Osteocyte (in vitro differentiated cells): ENCODE measurements at regions not wholly inside any gene's neighbourhood (a gene's known extent, or its start where the extent isn't known, plus 50 kb on each side); places are given as distances from the start of the nearest gene placed in this dataset.

Source experiments
- DNase-seq: peaks from one replicate; pipeline ENCODE4 v3.0.0; 2021; ENCODE audit warnings: mixed read lengths; ENCODE audit not compliant: unreplicated experiment; ENCODE audit errors: extremely low spot score
- H3K27ac Mint-ChIP-seq: one replicate; pipeline ENCODE4 v1.8.0; 2021; ENCODE audit warnings: mild to moderate bottlenecking, mixed read lengths; ENCODE audit not compliant: unreplicated experiment
- H3K27me3 Mint-ChIP-seq: one replicate; pipeline ENCODE4 v1.8.0; 2021; ENCODE audit warnings: mixed read lengths; ENCODE audit not compliant: unreplicated experiment
- H3K36me3 Mint-ChIP-seq: one replicate; pipeline ENCODE4 v1.8.0; 2021; ENCODE audit warnings: mixed read lengths; ENCODE audit not compliant: unreplicated experiment
- H3K4me1 Mint-ChIP-seq: one replicate; pipeline ENCODE4 v1.8.0; 2021; ENCODE audit warnings: mixed read lengths; ENCODE audit not compliant: unreplicated experiment
- H3K4me3 Mint-ChIP-seq: one replicate; pipeline ENCODE4 v1.8.0; 2021; ENCODE audit warnings: mild to moderate bottlenecking, moderate library complexity, mixed read lengths; ENCODE audit not compliant: unreplicated experiment
- H3K9me3 Mint-ChIP-seq: one replicate; pipeline ENCODE4 v1.8.0; 2021; ENCODE audit warnings: mixed read lengths; ENCODE audit not compliant: unreplicated experiment
- TF ChIP-seq, protein P1 (sequence below): fragments of 200-600 bp; sonication (generic); IDR thresholded peaks from 2 replicates; pipeline ENCODE4 v1.5.0; 2021; ENCODE audit warnings: antibody characterized with exemption, mild to moderate bottlenecking, moderate library complexity

DNA sequence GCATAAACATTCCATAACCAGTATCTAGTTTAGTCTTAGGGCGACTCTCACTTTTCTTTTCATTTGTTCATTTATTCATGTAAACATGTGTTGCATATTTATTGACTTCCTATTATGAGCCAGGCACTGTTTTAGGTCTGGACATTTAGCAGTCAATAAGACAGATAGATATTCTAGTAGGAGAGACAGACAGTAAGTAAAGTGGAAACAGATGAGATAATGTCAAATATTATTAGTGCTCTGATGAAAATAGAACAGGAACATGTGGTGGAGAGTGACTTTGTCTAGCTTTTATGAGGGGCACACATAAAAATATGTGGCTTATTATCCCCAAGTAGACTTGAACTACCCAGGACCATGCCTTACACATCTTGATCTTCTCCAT is 193.0 kb downstream of the NDFIP2 start:
- H3K36me3 Mint-ChIP-seq = no peaks in the 10 kb centered on the region
- TF ChIP-seq, protein P1, sequence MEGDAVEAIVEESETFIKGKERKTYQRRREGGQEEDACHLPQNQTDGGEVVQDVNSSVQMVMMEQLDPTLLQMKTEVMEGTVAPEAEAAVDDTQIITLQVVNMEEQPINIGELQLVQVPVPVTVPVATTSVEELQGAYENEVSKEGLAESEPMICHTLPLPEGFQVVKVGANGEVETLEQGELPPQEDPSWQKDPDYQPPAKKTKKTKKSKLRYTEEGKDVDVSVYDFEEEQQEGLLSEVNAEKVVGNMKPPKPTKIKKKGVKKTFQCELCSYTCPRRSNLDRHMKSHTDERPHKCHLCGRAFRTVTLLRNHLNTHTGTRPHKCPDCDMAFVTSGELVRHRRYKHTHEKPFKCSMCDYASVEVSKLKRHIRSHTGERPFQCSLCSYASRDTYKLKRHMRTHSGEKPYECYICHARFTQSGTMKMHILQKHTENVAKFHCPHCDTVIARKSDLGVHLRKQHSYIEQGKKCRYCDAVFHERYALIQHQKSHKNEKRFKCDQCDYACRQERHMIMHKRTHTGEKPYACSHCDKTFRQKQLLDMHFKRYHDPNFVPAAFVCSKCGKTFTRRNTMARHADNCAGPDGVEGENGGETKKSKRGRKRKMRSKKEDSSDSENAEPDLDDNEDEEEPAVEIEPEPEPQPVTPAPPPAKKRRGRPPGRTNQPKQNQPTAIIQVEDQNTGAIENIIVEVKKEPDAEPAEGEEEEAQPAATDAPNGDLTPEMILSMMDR = no peak
- no peak overlapping the region for H3K4me3 Mint-ChIP-seq
- H3K27me3 Mint-ChIP-seq = no peaks in the 10 kb centered on the region
- DNase-seq = no peak
- peaks cover 50% of the 10 kb centered on the region for H3K4me1 Mint-ChIP-seq
- H3K27ac Mint-ChIP-seq = peak overlapping the region; percentile 43
- no peaks in the 10 kb centered on the region for H3K9me3 Mint-ChIP-seq

- no peaks in the 10 kb centered on the region for H3K9me3 Mint-ChIP-seq
- H3K27me3 Mint-ChIP-seq = no peaks in the 10 kb centered on the region
- H3K27ac Mint-ChIP-seq = peak overlapping the region; percentile 43
- DNase-seq = no peak
- no peaks in the 10 kb centered on the region for H3K36me3 Mint-ChIP-seq
- no peak overlapping the region for H3K4me3 Mint-ChIP-seq
- TF ChIP-seq, protein P1 = no peak
- peaks cover 50% of the 10 kb centered on the region for H3K4me1 Mint-ChIP-seq
Measured at GRCh38 chr13:79673310-79673992, 192.5 kb downstream of the NDFIP2 start.

DNA sequence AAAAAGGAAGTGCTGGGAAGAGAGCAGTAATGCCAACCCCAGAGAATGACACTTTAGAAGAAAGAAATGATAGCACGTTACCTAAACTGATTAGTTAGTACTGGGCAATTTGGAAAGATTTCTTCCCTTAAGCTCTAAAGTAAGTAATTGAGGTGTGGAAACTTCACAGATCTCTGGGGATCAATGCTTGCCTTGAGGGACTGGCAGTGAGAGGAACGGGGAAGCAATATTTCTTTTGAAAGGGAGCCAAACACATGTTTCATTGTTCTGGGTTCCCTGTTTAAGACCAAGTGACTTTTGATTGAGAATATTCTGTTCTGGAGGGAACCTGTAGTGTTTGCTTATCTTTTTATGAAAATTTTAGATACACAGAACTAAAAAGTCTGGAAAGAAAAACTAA is 190.5 kb downstream of the NDFIP2 start:
- TF ChIP-seq, protein P1 = no peak
- no peak for DNase-seq
- H3K27ac Mint-ChIP-seq = no peak overlapping the region
- peaks cover 43% of the 10 kb centered on the region for H3K4me1 Mint-ChIP-seq
- no peaks in the 10 kb centered on the region for H3K9me3 Mint-ChIP-seq
- no peaks in the 10 kb centered on the region for H3K36me3 Mint-ChIP-seq
- H3K4me3 Mint-ChIP-seq = no peak overlapping the region
- no peaks in the 10 kb centered on the region for H3K27me3 Mint-ChIP-seq

DNA sequence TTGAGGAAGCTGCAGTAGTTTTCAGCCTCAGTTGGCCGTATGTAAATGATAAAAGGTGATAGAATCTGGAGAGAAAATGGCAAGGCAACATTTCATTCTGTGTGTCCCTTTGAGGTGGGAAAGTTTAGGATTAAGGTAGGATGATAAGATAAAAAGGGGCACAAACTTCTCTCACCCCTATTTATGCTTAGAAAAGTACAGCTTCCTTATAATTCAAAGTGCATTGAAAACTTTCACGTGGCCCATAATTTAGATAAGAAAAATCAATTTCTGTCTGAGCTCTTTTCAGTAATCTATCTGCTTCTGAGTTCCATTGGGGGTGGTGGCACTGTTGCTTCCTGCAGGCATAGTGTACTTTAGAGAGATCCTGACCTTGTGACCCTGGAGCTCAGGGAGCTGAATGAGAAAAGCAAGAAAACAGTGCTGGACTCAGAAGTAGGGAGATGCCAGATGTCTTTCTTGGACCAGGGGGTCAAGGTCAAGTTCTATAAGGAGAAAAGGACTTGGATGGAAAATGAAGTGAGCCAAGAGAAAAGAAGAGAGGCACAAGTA is 187.3 kb downstream of the NDFIP2 start:
- H3K4me3 Mint-ChIP-seq = no peak overlapping the region
- TF ChIP-seq, protein P1 = no peak
- peaks cover 32% of the 10 kb centered on the region for H3K4me1 Mint-ChIP-seq
- no peaks in the 10 kb centered on the region for H3K36me3 Mint-ChIP-seq
- no peaks in the 10 kb centered on the region for H3K27me3 Mint-ChIP-seq
- no peak for DNase-seq
- no peak overlapping the region for H3K27ac Mint-ChIP-seq
- no peaks in the 10 kb centered on the region for H3K9me3 Mint-ChIP-seq

DNA sequence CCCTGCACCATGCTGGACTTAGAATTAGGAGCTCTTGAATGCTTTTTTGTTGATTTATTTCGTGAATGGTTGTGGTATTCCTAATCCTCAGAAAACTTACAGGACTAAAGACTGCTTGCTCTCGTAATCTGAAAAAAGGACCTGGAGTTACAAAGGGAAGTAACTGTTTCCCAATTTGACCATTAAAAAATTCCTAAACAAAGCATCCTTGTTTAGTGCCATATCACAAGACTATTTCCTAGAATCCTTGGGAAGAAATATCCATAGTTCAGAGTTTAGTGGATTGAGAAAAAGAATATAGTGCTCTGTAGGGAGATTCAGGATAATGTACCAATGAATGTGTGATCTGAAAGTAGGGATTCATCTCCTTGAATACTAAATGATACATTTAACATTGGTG is 186.8 kb downstream of the NDFIP2 start:
- DNase-seq = no peak
- TF ChIP-seq, protein P1 = no peak
- Mint-ChIP-seq H3K27ac (no peak overlapping the region), H3K9me3 (no peaks in the 10 kb centered on the region), H3K4me3 (no peak overlapping the region), H3K4me1 (peaks cover 27% of the 10 kb centered on the region), H3K36me3 (no peaks in the 10 kb centered on the region), H3K27me3 (no peaks in the 10 kb centered on the region)
